ENCODE measurements at regions not wholly inside any gene's neighbourhood (a gene's known extent, or its start where the extent isn't known, plus 50 kb on each side); places are given as distances from the start of the nearest gene placed in this dataset.
A peak's percentile ranks its signal among the peaks of the same experiment; 100 is the strongest.

DNA sequence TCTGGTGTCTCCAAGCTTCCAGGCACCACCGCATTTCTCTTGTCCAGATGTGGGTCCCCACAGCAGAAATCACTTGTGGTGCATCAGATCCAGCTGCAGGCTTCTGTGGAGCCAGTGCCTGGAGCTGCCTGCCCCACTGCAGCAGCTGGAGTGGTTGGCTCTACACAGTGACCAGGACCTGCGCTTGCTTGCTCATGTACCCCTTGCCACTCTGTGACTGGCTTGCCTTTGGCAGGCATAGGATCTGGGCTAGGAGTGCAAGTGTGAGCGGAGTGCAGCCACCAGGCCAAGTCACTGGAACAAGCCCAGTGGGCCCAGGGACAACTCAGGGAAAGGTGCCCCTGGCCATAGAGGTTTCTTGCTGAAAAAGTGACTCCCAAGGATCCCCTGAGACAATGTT lies 1400.0 kb upstream of the ALCAM start:
- 98% methylated on average over 3 of the region's 3 CpGs for WGBS (ENCODE audit: insufficient coverage)
- H3K27ac ChIP-seq (ENCODE audit: low read depth, low read length), result no peak overlapping the region
- H3K4me3 ChIP-seq (ENCODE audit: low read depth, low read length), result no peak overlapping the region
- H3K27me3 ChIP-seq (ENCODE audit: control insufficient read depth, insufficient read depth, low read length), result no peaks in the 10 kb centered on the region
- no peak for DNase-seq (ENCODE audit: low read depth in 4 of 6, low spot score in 6 of 6)
- no peaks in the 10 kb centered on the region for H3K36me3 ChIP-seq (ENCODE audit: control insufficient read depth, insufficient read depth, low read length)
- H3K4me1 ChIP-seq (ENCODE audit: control insufficient read depth, insufficient read depth, low read length), result no peaks in the 10 kb centered on the region
- H3K9me3 ChIP-seq (ENCODE audit: control insufficient read depth, insufficient read depth, low read length), result no peaks in the 10 kb centered on the region

DNA sequence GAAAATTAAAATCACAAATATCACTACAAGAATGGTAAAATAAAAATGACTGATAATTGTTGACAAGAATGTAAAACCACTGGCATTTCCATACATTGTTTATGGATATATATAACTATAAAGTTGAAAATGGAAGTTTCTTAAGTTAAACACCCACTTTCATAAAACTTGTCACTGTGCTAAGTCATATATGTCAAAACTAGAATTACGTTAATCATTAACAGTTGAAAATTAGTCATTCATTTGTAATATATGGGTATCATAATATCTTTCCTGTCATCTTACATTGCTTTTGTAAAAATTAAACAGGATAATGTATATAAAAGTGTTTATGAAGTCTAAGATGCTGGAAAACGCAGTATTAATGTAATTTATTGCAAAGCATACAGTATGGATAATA lies 1398.6 kb upstream of the ALCAM start:
- no CpG with 5 or more reads among the region's 2 CpGs for WGBS (ENCODE audit: insufficient coverage)
- Histone ChIP-seq H3K36me3 (ENCODE audit: control insufficient read depth, insufficient read depth, low read length) (no peaks in the 10 kb centered on the region), H3K9me3 (ENCODE audit: control insufficient read depth, insufficient read depth, low read length) (no peaks in the 10 kb centered on the region), H3K27me3 (ENCODE audit: control insufficient read depth, insufficient read depth, low read length) (no peaks in the 10 kb centered on the region), H3K4me1 (ENCODE audit: control insufficient read depth, insufficient read depth, low read length) (no peaks in the 10 kb centered on the region), H3K4me3 (ENCODE audit: low read depth, low read length) (no peak overlapping the region), H3K27ac (ENCODE audit: low read depth, low read length) (no peak overlapping the region)
- DNase-seq (ENCODE audit: low read depth in 4 of 6, low spot score in 6 of 6), result no peak

DNA sequence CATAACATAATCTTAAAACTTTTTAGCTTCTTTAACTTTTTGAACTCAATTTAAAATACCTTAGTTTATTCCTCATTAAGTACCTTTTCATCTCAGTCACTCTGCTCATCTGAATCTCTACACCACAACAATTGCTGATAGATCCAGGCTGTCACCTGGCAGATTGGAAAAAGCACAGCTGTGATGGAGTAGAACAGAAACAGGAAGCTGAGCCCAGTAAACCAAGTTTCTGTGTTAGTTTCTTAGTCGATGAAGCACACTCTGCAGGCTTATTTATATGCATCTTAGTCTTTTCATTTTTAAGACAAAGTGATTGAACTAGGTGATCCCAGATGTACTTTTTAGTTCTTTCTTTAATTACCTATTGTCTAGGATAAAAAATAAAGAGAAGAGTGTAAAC lies 1398.0 kb upstream of the ALCAM start:
- Histone ChIP-seq H3K27ac (ENCODE audit: low read depth, low read length) (no peak overlapping the region), H3K9me3 (ENCODE audit: control insufficient read depth, insufficient read depth, low read length) (no peaks in the 10 kb centered on the region), H3K4me1 (ENCODE audit: control insufficient read depth, insufficient read depth, low read length) (no peaks in the 10 kb centered on the region), H3K4me3 (ENCODE audit: low read depth, low read length) (no peak overlapping the region), H3K27me3 (ENCODE audit: control insufficient read depth, insufficient read depth, low read length) (no peaks in the 10 kb centered on the region), H3K36me3 (ENCODE audit: control insufficient read depth, insufficient read depth, low read length) (no peaks in the 10 kb centered on the region)
- WGBS (ENCODE audit: insufficient coverage), result no CpG with 5 or more reads among the region's 1 CpG
- DNase-seq (ENCODE audit: low read depth in 4 of 6, low spot score in 6 of 6), result no peak

GRCh38 chr3:103976931-103977339 lies 1389.8 kb upstream of the ALCAM start:
- Histone ChIP-seq H3K36me3 (ENCODE audit: control insufficient read depth, insufficient read depth, low read length) (no peaks in the 10 kb centered on the region), H3K4me3 (ENCODE audit: low read depth, low read length) (no peak overlapping the region), H3K9me3 (ENCODE audit: control insufficient read depth, insufficient read depth, low read length) (no peaks in the 10 kb centered on the region), H3K27me3 (ENCODE audit: control insufficient read depth, insufficient read depth, low read length) (no peaks in the 10 kb centered on the region), H3K27ac (ENCODE audit: low read depth, low read length) (no peak overlapping the region), H3K4me1 (ENCODE audit: control insufficient read depth, insufficient read depth, low read length) (no peaks in the 10 kb centered on the region)
- no peak for DNase-seq (ENCODE audit: low read depth in 4 of 6, low spot score in 6 of 6)
- no CpG with 5 or more reads among the region's 1 CpG for WGBS (ENCODE audit: insufficient coverage)

- no peaks in the 10 kb centered on the region for H3K4me1 ChIP-seq (ENCODE audit: control insufficient read depth, insufficient read depth, low read length)
- no peaks in the 10 kb centered on the region for H3K27me3 ChIP-seq (ENCODE audit: control insufficient read depth, insufficient read depth, low read length)
- no peaks in the 10 kb centered on the region for H3K36me3 ChIP-seq (ENCODE audit: control insufficient read depth, insufficient read depth, low read length)
- H3K4me3 ChIP-seq (ENCODE audit: low read depth, low read length), result no peak overlapping the region
- H3K9me3 ChIP-seq (ENCODE audit: control insufficient read depth, insufficient read depth, low read length), result no peaks in the 10 kb centered on the region
- no CpG with 5 or more reads among the region's 2 CpGs for WGBS (ENCODE audit: insufficient coverage)
- DNase-seq (ENCODE audit: low read depth in 4 of 6, low spot score in 6 of 6), result no peak
- no peak overlapping the region for H3K27ac ChIP-seq (ENCODE audit: low read depth, low read length)
These were observed 1389.3 kb upstream of the ALCAM start for GRCh38 chr3:103977417-103977816.

DNA sequence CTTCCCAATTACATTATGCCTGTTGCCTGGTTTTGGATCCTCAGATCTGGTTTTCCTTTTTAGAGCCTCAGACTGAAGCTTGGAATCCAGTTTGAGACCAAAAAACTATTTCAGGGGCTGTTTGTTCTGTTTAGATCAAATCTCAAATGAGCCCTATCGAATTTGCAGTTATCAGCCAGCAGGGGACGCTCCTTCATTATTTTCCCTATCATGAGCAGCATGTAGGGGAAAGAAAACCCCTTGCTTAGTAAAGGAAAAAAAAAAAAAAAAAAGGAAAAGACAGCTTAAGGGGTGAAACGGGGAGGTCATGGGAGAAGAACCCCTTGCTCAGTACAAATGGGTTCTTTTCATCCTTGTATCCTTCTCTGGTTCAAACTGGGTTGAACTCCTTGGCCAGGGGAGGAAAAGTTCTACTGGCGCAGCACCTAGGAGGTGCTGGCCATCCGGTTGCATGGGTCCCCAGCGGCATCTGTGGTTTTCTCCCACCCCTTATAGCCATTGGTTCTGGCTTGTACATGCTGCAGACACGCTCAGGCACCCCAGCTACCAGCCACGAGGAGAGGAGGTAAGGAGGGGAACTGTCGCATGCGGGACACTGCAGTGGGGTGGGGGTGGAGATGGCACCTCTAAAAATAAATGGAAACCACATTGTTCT lies 1375.1 kb upstream of the ALCAM start:
- no peak for DNase-seq (ENCODE audit: low read depth in 4 of 6, low spot score in 6 of 6)
- H3K4me1 ChIP-seq (ENCODE audit: control insufficient read depth, insufficient read depth, low read length), result no peaks in the 10 kb centered on the region
- H3K9me3 ChIP-seq (ENCODE audit: control insufficient read depth, insufficient read depth, low read length), result no peaks in the 10 kb centered on the region
- no peak overlapping the region for H3K27ac ChIP-seq (ENCODE audit: low read depth, low read length)
- H3K4me3 ChIP-seq (ENCODE audit: low read depth, low read length), result no peak overlapping the region
- H3K27me3 ChIP-seq (ENCODE audit: control insufficient read depth, insufficient read depth, low read length), result no peaks in the 10 kb centered on the region
- whole genome bisulfite sequencing (ENCODE audit: insufficient coverage), result no CpG with 5 or more reads among the region's 10 CpGs
- no peaks in the 10 kb centered on the region for H3K36me3 ChIP-seq (ENCODE audit: control insufficient read depth, insufficient read depth, low read length)

GRCh38 chr3:103992469-103992868 lies 1374.2 kb upstream of the ALCAM start:
- 89% methylated on average over 4 of the region's 5 CpGs for WGBS (ENCODE audit: insufficient coverage)
- H3K36me3 ChIP-seq (ENCODE audit: control insufficient read depth, insufficient read depth, low read length), result no peaks in the 10 kb centered on the region
- H3K27me3 ChIP-seq (ENCODE audit: control insufficient read depth, insufficient read depth, low read length), result no peaks in the 10 kb centered on the region
- H3K9me3 ChIP-seq (ENCODE audit: control insufficient read depth, insufficient read depth, low read length), result no peaks in the 10 kb centered on the region
- H3K27ac ChIP-seq (ENCODE audit: low read depth, low read length), result no peak overlapping the region
- no peak for DNase-seq (ENCODE audit: low read depth in 4 of 6, low spot score in 6 of 6)
- H3K4me1 ChIP-seq (ENCODE audit: control insufficient read depth, insufficient read depth, low read length), result no peaks in the 10 kb centered on the region
- no peak overlapping the region for H3K4me3 ChIP-seq (ENCODE audit: low read depth, low read length)

DNA sequence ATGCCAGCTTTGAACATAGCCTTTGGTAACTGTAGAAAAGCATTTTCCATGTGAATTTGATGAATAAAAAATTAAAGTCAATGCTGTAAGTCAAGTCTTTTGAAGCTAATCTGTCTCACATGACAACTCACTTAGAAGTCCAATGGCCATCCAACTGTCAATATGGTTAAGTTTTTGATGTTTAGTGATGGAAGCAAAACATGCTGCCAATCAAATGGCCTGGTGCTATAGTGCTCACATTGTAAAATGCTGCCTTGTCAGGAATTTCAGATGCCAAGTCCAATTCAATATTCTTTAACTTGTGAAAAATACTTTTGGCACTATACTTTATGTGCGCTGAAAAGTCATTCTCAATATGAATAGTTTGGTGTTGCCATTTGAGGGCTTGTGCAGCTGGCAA lies 1361.8 kb upstream of the ALCAM start:
- no peaks in the 10 kb centered on the region for H3K27me3 ChIP-seq (ENCODE audit: control insufficient read depth, insufficient read depth, low read length)
- H3K36me3 ChIP-seq (ENCODE audit: control insufficient read depth, insufficient read depth, low read length), result no peaks in the 10 kb centered on the region
- no CpG with 5 or more reads among the region's 1 CpG for WGBS (ENCODE audit: insufficient coverage)
- no peaks in the 10 kb centered on the region for H3K4me1 ChIP-seq (ENCODE audit: control insufficient read depth, insufficient read depth, low read length)
- DNase-seq (ENCODE audit: low read depth in 4 of 6, low spot score in 6 of 6), result peak in 2 of 6 donors; percentile 2 to 5
- no peak overlapping the region for H3K27ac ChIP-seq (ENCODE audit: low read depth, low read length)
- no peak overlapping the region for H3K4me3 ChIP-seq (ENCODE audit: low read depth, low read length)
- H3K9me3 ChIP-seq (ENCODE audit: control insufficient read depth, insufficient read depth, low read length), result no peaks in the 10 kb centered on the region

DNA sequence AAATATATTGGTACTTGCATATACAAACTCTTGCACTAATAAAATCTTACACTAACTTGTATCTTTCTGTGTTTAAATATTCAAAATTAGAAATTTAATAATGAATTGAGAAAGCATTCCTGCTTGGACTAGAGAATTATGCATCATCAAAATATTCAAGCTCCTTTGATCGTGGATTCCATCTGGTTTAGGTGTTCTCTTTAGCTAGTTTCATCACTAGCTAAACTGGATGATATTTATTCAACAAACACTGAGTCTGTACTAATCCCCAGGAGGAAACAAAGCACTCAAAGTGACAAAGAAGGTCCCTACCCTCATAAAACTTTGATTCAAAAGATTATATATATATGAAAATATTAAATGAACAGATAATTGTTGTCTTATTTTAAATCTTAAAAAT lies 1360.9 kb upstream of the ALCAM start:
- WGBS (ENCODE audit: insufficient coverage), result no CpG with 5 or more reads among the region's 1 CpG
- Histone ChIP-seq H3K27ac (ENCODE audit: low read depth, low read length) (no peak overlapping the region), H3K36me3 (ENCODE audit: control insufficient read depth, insufficient read depth, low read length) (no peaks in the 10 kb centered on the region), H3K4me1 (ENCODE audit: control insufficient read depth, insufficient read depth, low read length) (no peaks in the 10 kb centered on the region), H3K27me3 (ENCODE audit: control insufficient read depth, insufficient read depth, low read length) (no peaks in the 10 kb centered on the region), H3K9me3 (ENCODE audit: control insufficient read depth, insufficient read depth, low read length) (no peaks in the 10 kb centered on the region), H3K4me3 (ENCODE audit: low read depth, low read length) (no peak overlapping the region)
- DNase-seq (ENCODE audit: low read depth in 4 of 6, low spot score in 6 of 6), result no peak

GRCh38 chr3:104018541-104018940 lies 1348.2 kb upstream of the ALCAM start:
- Histone ChIP-seq H3K4me1 (ENCODE audit: control insufficient read depth, insufficient read depth, low read length) (no peaks in the 10 kb centered on the region), H3K4me3 (ENCODE audit: low read depth, low read length) (no peak overlapping the region), H3K27me3 (ENCODE audit: control insufficient read depth, insufficient read depth, low read length) (no peaks in the 10 kb centered on the region), H3K27ac (ENCODE audit: low read depth, low read length) (no peak overlapping the region), H3K36me3 (ENCODE audit: control insufficient read depth, insufficient read depth, low read length) (no peaks in the 10 kb centered on the region), H3K9me3 (ENCODE audit: control insufficient read depth, insufficient read depth, low read length) (no peaks in the 10 kb centered on the region)
- DNase-seq (ENCODE audit: low read depth in 4 of 6, low spot score in 6 of 6), result no peak
